ENCODE measurements at regions not wholly inside any gene's neighbourhood (a gene's known extent, or its start where the extent isn't known, plus 50 kb on each side); places are given as distances from the start of the nearest gene placed in this dataset.

DNA sequence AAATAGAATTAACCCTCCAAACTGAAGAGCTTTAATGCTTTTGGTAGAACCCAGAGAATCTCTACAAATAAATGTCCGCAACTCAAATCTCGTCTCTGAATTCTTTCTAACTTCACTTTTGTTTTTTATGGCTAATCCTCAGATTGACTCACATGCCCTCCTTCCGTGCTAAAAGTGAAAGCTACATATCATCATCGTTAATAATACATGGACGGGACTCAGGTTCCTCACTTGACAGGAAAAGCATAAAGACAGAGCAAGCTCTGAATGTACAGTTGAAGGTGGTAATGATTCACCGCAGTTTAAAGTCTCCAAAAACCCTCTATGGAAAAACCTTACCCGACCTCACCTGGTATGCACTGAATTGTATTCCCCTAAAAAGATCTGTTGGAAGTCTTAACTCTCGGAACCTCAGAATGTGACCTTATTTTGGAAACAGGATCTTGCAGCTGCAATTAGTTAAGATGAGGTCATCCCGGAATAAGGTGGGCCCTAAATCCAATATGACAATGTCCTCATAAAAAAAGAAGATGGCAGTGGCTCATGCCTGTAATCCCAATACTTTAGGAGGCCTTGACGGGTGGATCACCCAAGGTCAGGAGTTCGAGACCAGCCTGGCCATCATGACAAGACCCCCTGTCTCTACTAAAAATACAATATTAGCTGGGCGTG lies 147.4 kb upstream of the FOXN3 start:
- TF ChIP-seq POLR2A (IDR thresholded peaks at IDR 0.05) = no peak
- TF ChIP-seq, protein P1, sequence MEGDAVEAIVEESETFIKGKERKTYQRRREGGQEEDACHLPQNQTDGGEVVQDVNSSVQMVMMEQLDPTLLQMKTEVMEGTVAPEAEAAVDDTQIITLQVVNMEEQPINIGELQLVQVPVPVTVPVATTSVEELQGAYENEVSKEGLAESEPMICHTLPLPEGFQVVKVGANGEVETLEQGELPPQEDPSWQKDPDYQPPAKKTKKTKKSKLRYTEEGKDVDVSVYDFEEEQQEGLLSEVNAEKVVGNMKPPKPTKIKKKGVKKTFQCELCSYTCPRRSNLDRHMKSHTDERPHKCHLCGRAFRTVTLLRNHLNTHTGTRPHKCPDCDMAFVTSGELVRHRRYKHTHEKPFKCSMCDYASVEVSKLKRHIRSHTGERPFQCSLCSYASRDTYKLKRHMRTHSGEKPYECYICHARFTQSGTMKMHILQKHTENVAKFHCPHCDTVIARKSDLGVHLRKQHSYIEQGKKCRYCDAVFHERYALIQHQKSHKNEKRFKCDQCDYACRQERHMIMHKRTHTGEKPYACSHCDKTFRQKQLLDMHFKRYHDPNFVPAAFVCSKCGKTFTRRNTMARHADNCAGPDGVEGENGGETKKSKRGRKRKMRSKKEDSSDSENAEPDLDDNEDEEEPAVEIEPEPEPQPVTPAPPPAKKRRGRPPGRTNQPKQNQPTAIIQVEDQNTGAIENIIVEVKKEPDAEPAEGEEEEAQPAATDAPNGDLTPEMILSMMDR (IDR thresholded peaks at IDR 0.05) = no peak

All from heart left ventricle (tissue), 13 donors.